HL-60 (cell line): ENCODE measurements at regions not wholly inside any gene's neighbourhood (a gene's known extent, or its start where the extent isn't known, plus 50 kb on each side); places are given as distances from the start of the nearest gene placed in this dataset.

Experiments
- CTCF ChIP-seq: IDR thresholded peaks from one replicate; pipeline ENCODE4 v1.5.1; 2011; ENCODE audit warnings: low read length, control low read depth, inconsistent platforms; ENCODE audit not compliant: insufficient read depth
- POLR2AphosphoS5 ChIP-seq: IDR thresholded peaks from 2 replicates; pipeline ENCODE4 v1.6.1; 2012; ENCODE audit warnings: low read depth
- REST ChIP-seq: IDR thresholded peaks from 2 replicates; pipeline ENCODE4 v1.6.1; 2012; ENCODE audit warnings: low read depth; ENCODE audit not compliant: insufficient replicate concordance
- SPI1 ChIP-seq: IDR thresholded peaks from 2 replicates; pipeline ENCODE4 v1.6.1; 2012; ENCODE audit warnings: low read depth, mild to moderate bottlenecking, borderline replicate concordance

GRCh38 chr5:37994729-37995128 is 154.9 kb upstream of the GDNF start:
- TF ChIP-seq POLR2AphosphoS5 = no peak
- TF ChIP-seq CTCF = no peak
- no peak for TF ChIP-seq REST
- TF ChIP-seq SPI1 = no peak
